Muscle layer of duodenum (tissue), 2 donors: ENCODE measurements at regions not wholly inside any gene's neighbourhood (a gene's known extent, or its start where the extent isn't known, plus 50 kb on each side); places are given as distances from the start of the nearest gene placed in this dataset.

ENCODE experiments used
- H3K27ac ChIP-seq: one replicate; pipeline ENCODE4 v1.7.0; 2013; ENCODE audit warnings: mild to moderate bottlenecking, low read length
- H3K27me3 ChIP-seq: one replicate; pipeline ENCODE4 v1.7.0; 2013; ENCODE audit warnings: low read depth, mild to moderate bottlenecking, control low read depth, low read length
- H3K36me3 ChIP-seq, 2 donors: one replicate each; pipeline ENCODE4 v1.7.0; 2013; ENCODE audit warnings: low read length in 2 of 2, control low read depth in 1 of 2, mild to moderate bottlenecking in 1 of 2; ENCODE audit not compliant: insufficient read depth in 2 of 2, control insufficient read depth in 1 of 2
- H3K4me1 ChIP-seq, 2 donors: one replicate each; pipeline ENCODE4 v1.7.0; 2013; ENCODE audit warnings: low read length in 2 of 2, mild to moderate bottlenecking in 2 of 2, control low read depth in 1 of 2, moderate library complexity in 1 of 2; ENCODE audit not compliant: insufficient read depth in 2 of 2, control insufficient read depth in 1 of 2
- H3K4me3 ChIP-seq, 2 donors: one replicate each; pipeline ENCODE4 v1.7.0; 2013; ENCODE audit warnings: low read length in 2 of 2, low read depth in 1 of 2, mild to moderate bottlenecking in 1 of 2
- H3K9me3 ChIP-seq, 2 donors: one replicate each; pipeline ENCODE4 v1.7.0; 2013; ENCODE audit warnings: low read length in 2 of 2, control low read depth in 1 of 2, mild to moderate bottlenecking in 1 of 2; ENCODE audit not compliant: control insufficient read depth in 1 of 2
- donor health status: healthy.

DNA sequence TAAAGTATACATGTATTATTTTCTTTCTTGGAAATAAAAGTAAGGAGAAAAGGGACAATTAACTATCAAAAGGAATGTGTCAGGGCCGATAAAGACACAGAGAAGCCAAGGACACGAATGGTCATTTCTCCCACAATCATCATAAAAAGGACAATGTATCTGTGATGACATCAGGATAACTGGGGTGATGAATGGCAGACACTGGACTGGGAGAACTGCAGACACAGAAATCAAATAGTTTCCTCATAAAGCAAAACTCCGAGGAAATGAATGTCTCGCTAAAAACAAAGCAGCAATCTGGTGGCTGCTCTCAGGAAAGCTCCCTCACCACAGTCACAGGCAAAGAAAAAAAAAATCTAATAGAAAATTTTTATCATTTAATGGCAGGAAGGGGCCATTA, 69.3 kb upstream of the NPY start:
- no peaks in the 10 kb centered on the region for H3K9me3 ChIP-seq
- no peaks in the 10 kb centered on the region for H3K4me1 ChIP-seq
- no peak overlapping the region for H3K4me3 ChIP-seq
- H3K36me3 ChIP-seq = no peaks in the 10 kb centered on the region
- H3K27ac ChIP-seq = no peak overlapping the region
- no peaks in the 10 kb centered on the region for H3K27me3 ChIP-seq

DNA sequence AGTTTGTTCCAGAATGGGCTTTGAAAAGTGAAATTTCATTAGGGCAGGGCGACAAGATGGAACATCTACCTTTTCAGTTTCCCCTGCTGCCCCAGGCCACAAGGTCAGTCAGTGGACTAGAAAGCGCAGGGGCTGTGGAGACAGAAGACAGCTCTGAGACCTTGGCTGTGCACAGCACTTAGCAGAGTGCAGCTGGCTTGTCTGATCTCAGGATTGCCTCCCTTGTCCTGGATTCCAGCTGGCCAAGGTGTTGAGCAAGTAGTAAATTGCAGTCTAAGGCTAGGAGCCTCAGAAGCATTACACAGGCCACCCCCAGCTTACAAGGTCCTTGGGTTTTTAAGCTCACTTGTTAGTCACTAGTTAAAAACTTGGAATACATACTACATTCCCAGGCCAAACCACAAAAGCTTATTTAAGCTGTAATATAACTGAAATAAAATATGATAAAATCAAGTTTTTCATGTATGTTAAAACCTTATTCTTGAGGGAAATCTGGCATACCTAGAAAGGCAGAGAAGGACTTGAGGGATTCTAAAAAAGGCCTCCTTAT, 67.3 kb upstream of the NPY start:
- no peak overlapping the region for H3K4me3 ChIP-seq
- no peaks in the 10 kb centered on the region for H3K27me3 ChIP-seq
- no peak overlapping the region for H3K27ac ChIP-seq
- no peaks in the 10 kb centered on the region for H3K9me3 ChIP-seq
- H3K4me1 ChIP-seq = no peaks in the 10 kb centered on the region
- no peaks in the 10 kb centered on the region for H3K36me3 ChIP-seq

DNA sequence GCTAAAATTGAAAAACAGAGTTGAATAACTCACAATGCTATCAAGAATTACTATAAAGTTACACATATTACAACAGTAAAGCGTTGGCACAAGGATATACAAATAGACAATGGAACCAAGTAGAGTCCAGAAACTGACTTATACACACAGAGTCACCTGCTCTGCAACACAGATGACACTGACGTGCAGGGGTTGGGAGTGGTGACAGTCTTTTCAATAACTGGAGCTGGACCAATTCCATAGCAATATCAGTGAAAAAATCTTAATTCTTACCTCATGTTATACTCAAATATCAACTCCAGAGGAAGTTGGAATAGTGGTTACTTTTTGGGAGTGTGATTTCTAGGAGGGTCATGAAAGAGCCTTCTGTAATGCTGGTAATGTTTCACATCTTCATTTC, 62.5 kb upstream of the NPY start:
- H3K27me3 ChIP-seq = no peaks in the 10 kb centered on the region
- no peaks in the 10 kb centered on the region for H3K4me1 ChIP-seq
- H3K27ac ChIP-seq = no peak overlapping the region
- peaks cover 7% of the 10 kb centered on the region in 2 donors for H3K9me3 ChIP-seq
- H3K36me3 ChIP-seq = no peaks in the 10 kb centered on the region
- no peak overlapping the region for H3K4me3 ChIP-seq

GRCh38 chr7:24227068-24227467, 56.9 kb upstream of the NPY start:
- Histone ChIP-seq H3K27ac (no peak overlapping the region), H3K4me1 (no peaks in the 10 kb centered on the region), H3K4me3 (no peak overlapping the region), H3K36me3 (no peaks in the 10 kb centered on the region), H3K9me3 (peaks cover 7% of the 10 kb centered on the region in 2 donors), H3K27me3 (no peaks in the 10 kb centered on the region)

DNA sequence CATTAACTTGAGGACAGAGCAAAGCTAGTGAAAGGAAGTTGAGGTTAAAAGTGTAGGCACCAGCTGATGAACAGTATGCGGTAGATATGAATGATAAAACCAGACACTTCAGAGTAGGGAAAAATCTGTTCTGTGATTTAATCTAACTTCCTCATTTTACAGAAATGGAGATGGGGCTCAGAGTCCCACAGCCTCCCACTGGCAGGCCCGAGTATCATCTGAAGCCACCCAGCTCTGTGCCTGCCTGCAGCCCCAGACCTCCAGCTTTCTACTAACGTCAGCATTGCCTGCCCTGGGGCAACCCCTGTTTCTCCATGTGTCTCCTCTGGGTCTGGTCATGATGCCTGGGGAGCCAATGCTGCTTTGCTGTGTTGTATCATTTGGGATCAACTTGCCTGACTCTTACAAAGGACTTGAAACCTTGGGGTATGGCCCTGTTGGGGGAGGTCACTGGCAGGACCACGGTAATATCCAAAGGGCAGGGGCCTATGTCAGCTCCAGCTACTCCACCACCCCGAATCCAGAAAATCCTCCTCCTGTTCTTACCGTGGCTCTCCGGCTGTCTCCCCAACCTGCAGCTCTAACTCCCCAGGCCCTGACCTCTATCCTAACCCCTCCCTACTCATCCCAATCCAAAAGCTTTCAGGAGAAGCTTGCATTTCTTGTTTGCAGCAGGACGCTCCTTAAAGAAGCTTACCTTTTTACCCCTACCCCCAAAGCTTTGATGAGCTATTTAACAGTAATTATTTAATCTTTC, 56.2 kb upstream of the NPY start:
- Histone ChIP-seq H3K36me3 (no peaks in the 10 kb centered on the region), H3K27me3 (no peaks in the 10 kb centered on the region), H3K4me1 (no peaks in the 10 kb centered on the region), H3K27ac (no peak overlapping the region), H3K4me3 (no peak overlapping the region), H3K9me3 (peaks cover 7% of the 10 kb centered on the region in 2 donors)

- Histone ChIP-seq H3K36me3 (no peaks in the 10 kb centered on the region), H3K9me3 (no peaks in the 10 kb centered on the region), H3K4me3 (no peak overlapping the region), H3K4me1 (no peaks in the 10 kb centered on the region), H3K27ac (no peak overlapping the region), H3K27me3 (no peaks in the 10 kb centered on the region)
Observed at GRCh38 chr7:24229481-24230226, 54.3 kb upstream of the NPY start.

DNA sequence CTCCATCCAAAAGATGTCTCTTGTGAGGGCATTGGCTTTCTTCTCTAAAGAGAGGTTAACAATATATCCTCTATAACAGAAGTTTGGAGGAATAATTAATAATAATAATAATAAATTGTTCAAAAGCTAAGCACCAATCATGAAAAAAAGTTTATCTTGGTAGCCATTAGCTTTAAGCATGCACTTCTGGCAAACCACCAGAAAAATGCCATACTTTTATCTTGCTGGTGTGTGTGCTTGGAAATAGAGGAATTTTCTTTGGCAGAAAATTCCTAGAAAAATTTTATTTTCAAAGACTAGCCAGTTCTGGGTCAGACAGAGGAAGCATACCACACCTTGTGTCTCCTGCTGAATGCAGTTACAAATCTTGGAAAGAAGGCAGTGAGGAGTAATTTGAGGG, 52.5 kb upstream of the NPY start:
- Histone ChIP-seq H3K27ac (no peak overlapping the region), H3K27me3 (no peaks in the 10 kb centered on the region), H3K9me3 (no peaks in the 10 kb centered on the region), H3K4me3 (no peak overlapping the region), H3K36me3 (no peaks in the 10 kb centered on the region), H3K4me1 (no peaks in the 10 kb centered on the region)

DNA sequence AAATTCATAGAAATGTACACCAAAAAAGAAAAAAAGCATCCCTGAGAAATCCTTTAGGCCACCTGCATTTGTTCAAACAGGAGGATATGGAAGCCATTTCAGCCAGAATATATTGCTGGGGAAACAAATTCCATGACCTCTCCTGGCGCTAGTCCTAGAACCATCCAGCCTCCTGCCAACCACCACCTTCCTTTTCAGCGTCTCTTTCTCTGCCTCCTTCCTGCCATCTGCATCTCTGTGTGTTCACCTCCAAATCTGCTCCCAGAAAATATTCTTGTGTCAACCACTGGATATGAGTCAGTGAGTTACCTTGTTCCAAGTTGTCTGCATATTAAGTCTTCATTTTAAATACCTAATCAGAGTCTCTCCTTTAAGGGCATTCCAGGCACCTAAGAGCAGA, 50.6 kb upstream of the NPY start:
- H3K9me3 ChIP-seq = no peaks in the 10 kb centered on the region
- H3K4me1 ChIP-seq = no peaks in the 10 kb centered on the region
- no peaks in the 10 kb centered on the region for H3K36me3 ChIP-seq
- no peak overlapping the region for H3K4me3 ChIP-seq
- no peak overlapping the region for H3K27ac ChIP-seq
- no peaks in the 10 kb centered on the region for H3K27me3 ChIP-seq
